ENCODE measurements at regions not wholly inside any gene's neighbourhood (a gene's known extent, or its start where the extent isn't known, plus 50 kb on each side); places are given as distances from the start of the nearest gene placed in this dataset.

GRCh38 chr18:40366521-40366920, 1588.5 kb upstream of the PIK3C3 start:
- TF ChIP-seq, protein P1, sequence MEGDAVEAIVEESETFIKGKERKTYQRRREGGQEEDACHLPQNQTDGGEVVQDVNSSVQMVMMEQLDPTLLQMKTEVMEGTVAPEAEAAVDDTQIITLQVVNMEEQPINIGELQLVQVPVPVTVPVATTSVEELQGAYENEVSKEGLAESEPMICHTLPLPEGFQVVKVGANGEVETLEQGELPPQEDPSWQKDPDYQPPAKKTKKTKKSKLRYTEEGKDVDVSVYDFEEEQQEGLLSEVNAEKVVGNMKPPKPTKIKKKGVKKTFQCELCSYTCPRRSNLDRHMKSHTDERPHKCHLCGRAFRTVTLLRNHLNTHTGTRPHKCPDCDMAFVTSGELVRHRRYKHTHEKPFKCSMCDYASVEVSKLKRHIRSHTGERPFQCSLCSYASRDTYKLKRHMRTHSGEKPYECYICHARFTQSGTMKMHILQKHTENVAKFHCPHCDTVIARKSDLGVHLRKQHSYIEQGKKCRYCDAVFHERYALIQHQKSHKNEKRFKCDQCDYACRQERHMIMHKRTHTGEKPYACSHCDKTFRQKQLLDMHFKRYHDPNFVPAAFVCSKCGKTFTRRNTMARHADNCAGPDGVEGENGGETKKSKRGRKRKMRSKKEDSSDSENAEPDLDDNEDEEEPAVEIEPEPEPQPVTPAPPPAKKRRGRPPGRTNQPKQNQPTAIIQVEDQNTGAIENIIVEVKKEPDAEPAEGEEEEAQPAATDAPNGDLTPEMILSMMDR (conservative IDR thresholded peaks at IDR 0.05; ENCODE audit: low read depth, low read length), result no peak
- TF ChIP-seq EZH2 (IDR thresholded peaks at IDR 0.05; ENCODE audit: low read length, unreplicated experiment), result no peak
- TF ChIP-seq EZH2phosphoT487 (IDR thresholded peaks at IDR 0.05; ENCODE audit: borderline replicate concordance, low read length), result no peak
